Common myeloid progenitor, CD34-positive (primary cell): ENCODE measurements at regions not wholly inside any gene's neighbourhood (a gene's known extent, or its start where the extent isn't known, plus 50 kb on each side); places are given as distances from the start of the nearest gene placed in this dataset.

Source experiments
- CTCF ChIA-PET: fragments of 350-600 bp; sonication (Branson Sonifier 250); formaldehyde crosslinking; loops from one replicate; lab custom pipeline; 2021; ENCODE audit warnings: antibody characterized with exemption; lab: Charles Lee
- POLR2A ChIA-PET: fragments of 350-600 bp; sonication (Branson Sonifier 250); formaldehyde crosslinking; loops from one replicate; lab custom pipeline; 2021; ENCODE audit warnings: antibody characterized with exemption; lab: Charles Lee
- DNase-seq, 3 donors: peaks; one replicate each; pipeline versions ENCODE4 v3.0.0 to v3.0.0-alpha.2; 2013
- H3K27ac ChIP-seq, 2 experiments: 1 replicate in 1 of 2; 2 replicates in 1 of 2; pipeline ENCODE4 v1.7.0; 2013; ENCODE audit warnings: inconsistent platforms in 2 of 2, low read length in 2 of 2, mild to moderate bottlenecking in 2 of 2, low read depth in 1 of 2, moderate library complexity in 1 of 2; ENCODE audit not compliant: severe bottlenecking in 2 of 2, insufficient read depth in 1 of 2, poor library complexity in 1 of 2
- H3K27me3 ChIP-seq, 5 experiments: replicated peaks in 2 of 5; 1 replicate in 3 of 5; 2 replicates in 2 of 5; pipeline versions ENCODE4 v1.6.1 to v1.7.0; 2013; ENCODE audit warnings: low read length in 4 of 5, mild to moderate bottlenecking in 2 of 5, moderate library complexity in 2 of 5, inconsistent platforms in 1 of 5; ENCODE audit not compliant: insufficient read depth in 5 of 5, control insufficient read depth in 4 of 5
- H3K36me3 ChIP-seq, 4 experiments: 1 replicate in 2 of 4; 2 replicates in 2 of 4; pipeline versions ENCODE4 v1.6.1 to v1.7.0; 2013; ENCODE audit warnings: low read length in 3 of 4, control low read depth in 1 of 4, mild to moderate bottlenecking in 1 of 4; ENCODE audit not compliant: control insufficient read depth in 4 of 4, insufficient read depth in 4 of 4
- H3K4me1 ChIP-seq, 4 experiments: 1 replicate in 3 of 4; 2 replicates in 1 of 4; pipeline versions ENCODE4 v1.6.1 to v1.7.1; 2013; ENCODE audit warnings: low read length in 3 of 4, mild to moderate bottlenecking in 3 of 4, control low read depth in 1 of 4, inconsistent platforms in 1 of 4, moderate library complexity in 1 of 4; ENCODE audit not compliant: control insufficient read depth in 4 of 4, insufficient read depth in 4 of 4; ENCODE audit errors: control extremely low read depth in 1 of 4
- H3K4me3 ChIP-seq, 7 experiments: 1 replicate in 4 of 7; 2 replicates in 3 of 7; pipeline versions ENCODE4 v1.5.1 to v1.7.0; 2013; ENCODE audit warnings: mild to moderate bottlenecking in 7 of 7, low read length in 6 of 7, moderate library complexity in 6 of 7, inconsistent platforms in 2 of 7, low read depth in 2 of 7, control low read depth in 1 of 7; ENCODE audit not compliant: insufficient read depth in 4 of 7, control insufficient read depth in 1 of 7; ENCODE audit errors: extremely low read depth in 1 of 7
- H3K9me3 ChIP-seq, 5 experiments: 1 replicate in 4 of 5; 2 replicates in 1 of 5; pipeline versions ENCODE4 v1.6.1 to v1.7.1; 2013; ENCODE audit warnings: low read length in 4 of 5, mild to moderate bottlenecking in 2 of 5, inconsistent platforms in 1 of 5, low read depth in 1 of 5, moderate library complexity in 1 of 5; ENCODE audit not compliant: control insufficient read depth in 4 of 5, insufficient read depth in 2 of 5; ENCODE audit errors: control extremely low read depth in 1 of 5
- WGBS: methylation state at CpG from one replicate; pipeline ENCODE4 v1.1.5; 2013; ENCODE audit not compliant: insufficient coverage; 5-methylcytosine and 5-hydroxymethylcytosine counted together

- no peak overlapping the region for H3K27ac ChIP-seq
- POLR2A ChIA-PET, result no interaction called here
- peaks cover 0 to 6% (median under 1%) of the 10 kb centered on the region in 5 experiments for H3K27me3 ChIP-seq
- no peaks in the 10 kb centered on the region for H3K36me3 ChIP-seq
- CTCF ChIA-PET, result no interaction called here
- no peaks in the 10 kb centered on the region for H3K4me1 ChIP-seq
- DNase-seq, result no peak
- no peak overlapping the region for H3K4me3 ChIP-seq
- WGBS, result 20% methylated on average over 2 of the region's 5 CpGs
- H3K9me3 ChIP-seq, result no peaks in the 10 kb centered on the region
These were observed 317.4 kb downstream of the EN1 start for GRCh38 chr2:118529908-118530599.

GRCh38 chr2:118527571-118527970 lies 319.9 kb downstream of the EN1 start:
- Histone ChIP-seq H3K36me3 (no peaks in the 10 kb centered on the region), H3K4me3 (no peak overlapping the region), H3K4me1 (no peaks in the 10 kb centered on the region), H3K9me3 (no peaks in the 10 kb centered on the region), H3K27ac (no peak overlapping the region), H3K27me3 (peaks cover 0 to 6% (median 0%) of the 10 kb centered on the region in 5 experiments)
- 82% methylated on average over 4 of the region's 4 CpGs for WGBS
- POLR2A ChIA-PET, result no interaction called here
- CTCF ChIA-PET, result interaction anchor here (1.5 kb wide), 1 partner anchor 11 kb away, joined by 4 read pairs; no protein-coding TSS in a partner anchor
- no peak for DNase-seq

DNA sequence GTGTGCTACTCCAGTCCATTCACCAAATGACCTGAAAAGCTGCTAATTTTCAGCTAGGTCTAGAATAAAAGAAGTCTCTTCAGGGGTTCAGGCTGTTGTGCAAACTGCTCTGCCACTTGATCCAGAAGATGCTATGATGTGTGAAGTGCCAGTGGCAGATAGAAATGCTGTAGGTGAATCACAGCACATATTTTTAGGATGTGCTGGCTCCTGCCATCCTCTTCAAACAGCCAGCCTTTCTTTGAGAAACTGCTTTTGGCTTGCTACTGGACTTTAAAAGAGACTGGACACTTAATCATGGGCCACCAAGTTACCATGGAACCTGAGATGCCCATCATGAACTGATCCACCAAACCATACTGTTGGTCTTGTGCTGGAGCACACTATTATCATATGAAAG lies 322.1 kb downstream of the EN1 start:
- H3K4me1 ChIP-seq, result no peaks in the 10 kb centered on the region
- peaks cover 0 to 6% (median 0%) of the 10 kb centered on the region in 5 experiments for H3K9me3 ChIP-seq
- H3K27ac ChIP-seq, result no peak overlapping the region
- peaks cover 0 to 6% (median 0%) of the 10 kb centered on the region in 5 experiments for H3K27me3 ChIP-seq
- CTCF ChIA-PET, result no interaction called here
- DNase-seq, result no peak
- no peak overlapping the region for H3K4me3 ChIP-seq
- H3K36me3 ChIP-seq, result no peaks in the 10 kb centered on the region
- POLR2A ChIA-PET, result no interaction called here

- Histone ChIP-seq H3K4me1 (no peaks in the 10 kb centered on the region), H3K9me3 (peaks cover 0 to 9% (median 0%) of the 10 kb centered on the region in 5 experiments), H3K27ac (no peak overlapping the region), H3K4me3 (no peak overlapping the region), H3K27me3 (peaks cover 0 to 6% (median 0%) of the 10 kb centered on the region in 5 experiments), H3K36me3 (no peaks in the 10 kb centered on the region)
- ChIA-PET CTCF (no interaction called here), POLR2A (no interaction called here)
- no peak for DNase-seq
These were observed 322.5 kb downstream of the EN1 start for GRCh38 chr2:118524911-118525310.

- Histone ChIP-seq H3K4me1 (no peaks in the 10 kb centered on the region), H3K36me3 (no peaks in the 10 kb centered on the region), H3K27me3 (peaks cover 0 to 6% (median 0%) of the 10 kb centered on the region in 5 experiments), H3K4me3 (no peak overlapping the region), H3K27ac (no peak overlapping the region), H3K9me3 (peaks cover 0 to 9% (median 2%) of the 10 kb centered on the region in 5 experiments)
- CTCF ChIA-PET, result no interaction called here
- no peak for DNase-seq
- WGBS, result 100% methylated on average over 2 of the region's 3 CpGs
- POLR2A ChIA-PET, result no interaction called here
These were observed 323.7 kb downstream of the EN1 start for GRCh38 chr2:118523761-118524160.

GRCh38 chr2:118521960-118522359 lies 325.5 kb downstream of the EN1 start:
- no peak for DNase-seq
- WGBS, result no CpG with 5 or more reads among the region's 1 CpG
- POLR2A ChIA-PET, result no interaction called here
- Histone ChIP-seq H3K27ac (no peak overlapping the region), H3K36me3 (no peaks in the 10 kb centered on the region), H3K4me1 (no peaks in the 10 kb centered on the region), H3K4me3 (no peak overlapping the region), H3K27me3 (no peaks in the 10 kb centered on the region), H3K9me3 (peaks cover 0 to 9% (median 2%) of the 10 kb centered on the region in 5 experiments)
- CTCF ChIA-PET, result interaction anchor here (0.6 kb wide), 1 partner anchor 500 kb away, joined by 3 read pairs; no protein-coding TSS in a partner anchor

- whole genome bisulfite sequencing, result 88% methylated on average over 3 of the region's 3 CpGs
- CTCF ChIA-PET, result no interaction called here
- no peaks in the 10 kb centered on the region for H3K4me1 ChIP-seq
These were observed 326.2 kb downstream of the EN1 start for GRCh38 chr2:118521272-118521671.

More at GRCh38 chr2:118521272-118521671, 326.2 kb downstream of the EN1 start:
- no peak overlapping the region for H3K4me3 ChIP-seq
- POLR2A ChIA-PET, result no interaction called here
- DNase-seq, result no peak
- H3K27ac ChIP-seq, result no peak overlapping the region
- H3K27me3 ChIP-seq, result no peaks in the 10 kb centered on the region
- H3K36me3 ChIP-seq, result no peaks in the 10 kb centered on the region
- peaks cover 0 to 9% (median 2%) of the 10 kb centered on the region in 5 experiments for H3K9me3 ChIP-seq
